SK-N-MC (cell line): ENCODE measurements at regions not wholly inside any gene's neighbourhood (a gene's known extent, or its start where the extent isn't known, plus 50 kb on each side); places are given as distances from the start of the nearest gene placed in this dataset.

ENCODE experiments used
- EZH2 ChIP-seq: fragments of 200-600 bp; sonication (generic); IDR thresholded peaks from one replicate; pipeline ENCODE4 v1.6.1; 2017; ENCODE audit warnings: antibody characterized with exemption
- FOXP2 ChIP-seq: optimal IDR thresholded peaks from 2 replicates; pipeline ENCODE3; 2011; ENCODE audit warnings: mild to moderate bottlenecking, moderate library complexity; ENCODE audit not compliant: insufficient read depth; ENCODE audit errors: extremely low read length, control extremely low read depth
- POLR2AphosphoS5 ChIP-seq: IDR thresholded peaks from 2 replicates; pipeline ENCODE4 v1.6.1; 2012; ENCODE audit warnings: mild to moderate bottlenecking, low read depth, low read length, borderline replicate concordance

DNA sequence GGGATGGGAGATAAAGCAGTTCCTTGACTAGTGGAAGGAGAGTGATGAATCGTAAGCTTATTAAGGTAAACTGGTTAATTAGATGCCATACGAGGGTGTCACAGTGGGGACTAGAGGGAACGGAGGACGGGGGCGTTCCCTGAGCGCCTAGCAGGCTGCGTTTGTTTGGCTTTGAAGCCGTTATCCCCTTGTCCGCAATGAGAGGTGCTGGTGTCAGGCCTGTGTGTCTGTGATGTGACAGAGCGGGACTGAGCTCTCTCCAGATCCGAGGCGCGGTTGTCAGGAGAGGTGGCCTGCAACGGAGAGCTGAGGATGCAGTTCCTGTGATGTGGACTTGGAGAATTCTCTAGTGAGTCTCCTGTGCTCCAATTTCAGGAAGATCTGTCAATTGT, 60.0 kb upstream of the PRPS1L1 start:
- TF ChIP-seq POLR2AphosphoS5 (no peak), EZH2 (no peak), FOXP2 (no peak)
